HEK293 (cell line): ENCODE measurements at regions not wholly inside any gene's neighbourhood (a gene's known extent, or its start where the extent isn't known, plus 50 kb on each side); places are given as distances from the start of the nearest gene placed in this dataset.
A peak's percentile ranks its signal among the peaks of the same experiment; 100 is the strongest.

ENCODE experiments used
- CTCF ChIA-PET: fragments of 350-600 bp; formaldehyde crosslinking; extraction: SDS; loops from one replicate; lab custom pipeline; 2021; ENCODE audit warnings: antibody characterized with exemption; lab: Yijun Ruan, JAX
- POLR2A ChIA-PET: fragments of 300-600 bp; formaldehyde crosslinking; extraction: SDS; loops from one replicate; lab custom pipeline; 2020; ENCODE audit warnings: antibody characterized with exemption, inconsistent platforms; lab: Yijun Ruan, JAX
- H3K27ac ChIP-seq: fragments of 200-500 bp; sonication (Bioruptor generic); 2 replicates; pipeline ENCODE4 v1.5.1; 2014; ENCODE audit warnings: low read depth, low read length, control low read depth, inconsistent platforms; ENCODE audit errors: extremely low read depth
- H3K36me3 ChIP-seq, 2 experiments: fragments of 200-500 bp in 1 of 2; sonication (Bioruptor generic) in 1 of 2; 1 replicate in 1 of 2; 2 replicates in 1 of 2; pipeline ENCODE4 v1.5.1; 2014 to 2017; ENCODE audit warnings: inconsistent platforms in 2 of 2, low read length in 2 of 2; ENCODE audit not compliant: control insufficient read depth in 2 of 2, insufficient read depth in 1 of 2
- H3K4me1 ChIP-seq: fragments of 200-500 bp; sonication (Bioruptor generic); 2 replicates; pipeline ENCODE4 v1.5.1; 2014; ENCODE audit warnings: mild to moderate bottlenecking, low read length, inconsistent platforms; ENCODE audit not compliant: control insufficient read depth, insufficient read depth
- H3K4me3 ChIP-seq: 2 replicates; pipeline ENCODE4 v1.5.1; 2011; ENCODE audit warnings: low read depth, mild to moderate bottlenecking, control low read depth, low read length, moderate library complexity
- H3K9me3 ChIP-seq: fragments of 200-500 bp; sonication (Bioruptor generic); 2 replicates; pipeline ENCODE4 v1.5.1; 2014; ENCODE audit warnings: low read depth, low read length, inconsistent platforms; ENCODE audit not compliant: control insufficient read depth, insufficient read depth
- BCL11A ChIP-seq: fragments of 450-650 bp; formaldehyde crosslinking; IDR thresholded peaks from 2 replicates; pipeline ENCODE4 v1.5.1; 2016; ENCODE audit warnings: low read depth, missing biosample characterization, missing genetic modification characterization
- KLF1 ChIP-seq: fragments of 450-650 bp; formaldehyde crosslinking; IDR thresholded peaks from 2 replicates; pipeline ENCODE4 v1.5.1; 2016; ENCODE audit warnings: missing biosample characterization, missing genetic modification characterization
- SCRT2 ChIP-seq: fragments of 450-650 bp; formaldehyde crosslinking; IDR thresholded peaks from 2 replicates; pipeline ENCODE4 v1.5.1; 2016; ENCODE audit warnings: missing biosample characterization, missing genetic modification characterization
- ZFP37 ChIP-seq: fragments of 450-650 bp; formaldehyde crosslinking; IDR thresholded peaks from 2 replicates; pipeline ENCODE4 v1.5.1; 2016; ENCODE audit warnings: missing biosample characterization, missing genetic modification characterization
- ZFP69B ChIP-seq: fragments of 450-650 bp; formaldehyde crosslinking; IDR thresholded peaks from 2 replicates; pipeline ENCODE4 v1.5.1; 2016; ENCODE audit warnings: missing biosample characterization, missing genetic modification characterization
- ZIC2 ChIP-seq: fragments of 450-650 bp; formaldehyde crosslinking; IDR thresholded peaks from 2 replicates; pipeline ENCODE4 v1.5.1; 2016; ENCODE audit warnings: missing biosample characterization, missing genetic modification characterization
- ZNF112 ChIP-seq: fragments of 450-650 bp; formaldehyde crosslinking; IDR thresholded peaks from 2 replicates; pipeline ENCODE4 v1.5.0; 2017; ENCODE audit warnings: missing biosample characterization, missing genetic modification characterization
- ZNF132 ChIP-seq: fragments of 450-650 bp; formaldehyde crosslinking; IDR thresholded peaks from 2 replicates; pipeline ENCODE4 v1.5.1; 2017; ENCODE audit warnings: missing biosample characterization, missing genetic modification characterization, borderline replicate concordance
- ZNF169 ChIP-seq: fragments of 450-650 bp; formaldehyde crosslinking; IDR thresholded peaks from 2 replicates; pipeline ENCODE4 v1.5.1; 2016; ENCODE audit warnings: missing biosample characterization, missing genetic modification characterization
- ZNF335 ChIP-seq: fragments of 450-650 bp; formaldehyde crosslinking; conservative IDR thresholded peaks from 2 replicates; pipeline ENCODE4 v1.5.1; 2016; ENCODE audit warnings: missing biosample characterization, missing genetic modification characterization
- ZNF354C ChIP-seq: fragments of 450-650 bp; formaldehyde crosslinking; IDR thresholded peaks from 2 replicates; pipeline ENCODE4 v1.5.1; 2016; ENCODE audit warnings: missing biosample characterization, missing genetic modification characterization, low read depth, borderline replicate concordance
- ZNF362 ChIP-seq: fragments of 450-650 bp; formaldehyde crosslinking; IDR thresholded peaks from 2 replicates; pipeline ENCODE4 v1.5.1; 2016; ENCODE audit warnings: missing biosample characterization, missing genetic modification characterization
- ZNF416 ChIP-seq: fragments of 450-650 bp; formaldehyde crosslinking; IDR thresholded peaks from 2 replicates; pipeline ENCODE4 v1.5.1; 2016; ENCODE audit warnings: missing biosample characterization, missing genetic modification characterization
- ZNF529 ChIP-seq: fragments of 450-650 bp; formaldehyde crosslinking; IDR thresholded peaks from 2 replicates; pipeline ENCODE4 v1.5.1; 2017; ENCODE audit warnings: missing genetic modification characterization, missing biosample characterization; ENCODE audit not compliant: insufficient replicate concordance
- ZNF791 ChIP-seq: fragments of 450-650 bp; formaldehyde crosslinking; IDR thresholded peaks from 2 replicates; pipeline ENCODE4 v1.5.1; 2016; ENCODE audit warnings: missing biosample characterization, missing genetic modification characterization
- ZNF792 ChIP-seq: fragments of 450-650 bp; formaldehyde crosslinking; IDR thresholded peaks from 2 replicates; pipeline ENCODE4 v1.5.1; 2016; ENCODE audit warnings: missing biosample characterization, missing genetic modification characterization
- ZNF830 ChIP-seq: fragments of 450-650 bp; IDR thresholded peaks from 2 replicates; pipeline ENCODE4 v1.5.0; 2018; ENCODE audit warnings: missing biosample characterization, missing genetic modification characterization, low read depth, mild to moderate bottlenecking, moderate library complexity
- ZNF843 ChIP-seq: fragments of 450-650 bp; formaldehyde crosslinking; IDR thresholded peaks from 2 replicates; pipeline ENCODE4 v1.5.1; 2016; ENCODE audit warnings: missing biosample characterization, missing genetic modification characterization
- TF ChIP-seq, protein P1 (sequence below): fragments of 450-650 bp; IDR thresholded peaks from 2 replicates; pipeline ENCODE4 v1.5.1; 2018; ENCODE audit warnings: missing biosample characterization, mild to moderate bottlenecking, missing genetic modification characterization

DNA sequence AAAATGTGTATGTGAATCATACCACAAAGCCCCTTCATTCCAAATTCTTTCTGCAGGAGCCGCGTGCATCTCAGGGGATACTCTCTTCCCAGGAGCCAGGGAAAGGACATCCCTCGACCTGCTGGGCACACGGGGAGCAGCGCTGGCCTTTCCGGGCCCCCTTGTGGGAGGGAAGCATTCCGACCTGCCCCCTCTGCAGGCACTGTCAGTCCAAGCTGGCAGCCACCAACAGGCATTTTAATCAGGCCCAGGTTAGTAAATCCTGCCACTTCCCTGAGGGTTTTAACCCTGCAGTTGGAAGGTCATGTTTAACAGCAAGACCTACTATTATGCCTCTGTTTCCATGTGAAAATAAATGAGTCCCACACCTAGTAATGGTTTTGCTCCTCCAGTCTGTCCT is 391.5 kb downstream of the SHANK2 start:
- no peaks in the 10 kb centered on the region for H3K36me3 ChIP-seq
- no peaks in the 10 kb centered on the region for H3K4me1 ChIP-seq
- ChIA-PET POLR2A (no interaction called here), CTCF (no interaction called here)
- H3K9me3 ChIP-seq = no peaks in the 10 kb centered on the region
- TF ChIP-seq ZNF132 (tag by site-specific recombination) (no peak), ZNF169 (tag by site-specific recombination) (no peak), KLF1 (tag by site-specific recombination) (no peak), ZNF335 (tag by site-specific recombination) (no peak), ZFP69B (tag by site-specific recombination) (no peak), ZNF830 (tag by site-specific recombination) (no peak)
- TF ChIP-seq, protein P1, sequence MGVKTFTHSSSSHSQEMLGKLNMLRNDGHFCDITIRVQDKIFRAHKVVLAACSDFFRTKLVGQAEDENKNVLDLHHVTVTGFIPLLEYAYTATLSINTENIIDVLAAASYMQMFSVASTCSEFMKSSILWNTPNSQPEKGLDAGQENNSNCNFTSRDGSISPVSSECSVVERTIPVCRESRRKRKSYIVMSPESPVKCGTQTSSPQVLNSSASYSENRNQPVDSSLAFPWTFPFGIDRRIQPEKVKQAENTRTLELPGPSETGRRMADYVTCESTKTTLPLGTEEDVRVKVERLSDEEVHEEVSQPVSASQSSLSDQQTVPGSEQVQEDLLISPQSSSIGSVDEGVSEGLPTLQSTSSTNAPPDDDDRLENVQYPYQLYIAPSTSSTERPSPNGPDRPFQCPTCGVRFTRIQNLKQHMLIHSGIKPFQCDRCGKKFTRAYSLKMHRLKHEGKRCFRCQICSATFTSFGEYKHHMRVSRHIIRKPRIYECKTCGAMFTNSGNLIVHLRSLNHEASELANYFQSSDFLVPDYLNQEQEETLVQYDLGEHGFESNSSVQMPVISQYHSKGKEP (tag by site-specific recombination) = no peak
- no peak overlapping the region for H3K4me3 ChIP-seq
- H3K27ac ChIP-seq = no peak overlapping the region

GRCh38 chr11:70861559-70861958 is 390.8 kb downstream of the SHANK2 start:
- CTCF ChIA-PET = no interaction called here
- TF ChIP-seq ZNF843 (tag by site-specific recombination) (no peak), ZNF362 (tag by site-specific recombination) (no peak), ZNF112 (no peak), ZNF791 (tag by site-specific recombination) (no peak), ZNF354C (no peak), ZNF416 (tag by site-specific recombination) (no peak), BCL11A (tag by site-specific recombination) (no peak), ZNF529 (no peak), ZFP37 (tag by site-specific recombination) (no peak), ZNF792 (no peak)
- TF ChIP-seq, all 188 proteins: peak for 0
- POLR2A ChIA-PET = no interaction called here

GRCh38 chr11:70862093-70862492 is 390.3 kb downstream of the SHANK2 start:
- Histone ChIP-seq H3K4me1 (no peaks in the 10 kb centered on the region), H3K36me3 (no peaks in the 10 kb centered on the region), H3K9me3 (no peaks in the 10 kb centered on the region), H3K27ac (no peak overlapping the region), H3K4me3 (no peak overlapping the region)
- CTCF ChIA-PET = interaction anchor here (1.9 kb wide), 1 partner anchor 48 kb away, joined by 6 read pairs; no protein-coding TSS in a partner anchor
- TF ChIP-seq SCRT2 (tag by site-specific recombination) (no peak), ZIC2 (peak; percentile 51)
- POLR2A ChIA-PET = no interaction called here

More at GRCh38 chr11:70861559-70861958, 390.8 kb downstream of the SHANK2 start:
- Histone ChIP-seq H3K36me3 (no peaks in the 10 kb centered on the region), H3K4me1 (no peaks in the 10 kb centered on the region), H3K27ac (no peak overlapping the region), H3K9me3 (no peaks in the 10 kb centered on the region), H3K4me3 (no peak overlapping the region)
